ENCODE measurements at regions not wholly inside any gene's neighbourhood (a gene's known extent, or its start where the extent isn't known, plus 50 kb on each side); places are given as distances from the start of the nearest gene placed in this dataset.
"Not testable (repeated sequence)": the region's sequence is repeated elsewhere in the genome, so short reads cannot be mapped to it uniquely, and the experiment has no call there.

DNA sequence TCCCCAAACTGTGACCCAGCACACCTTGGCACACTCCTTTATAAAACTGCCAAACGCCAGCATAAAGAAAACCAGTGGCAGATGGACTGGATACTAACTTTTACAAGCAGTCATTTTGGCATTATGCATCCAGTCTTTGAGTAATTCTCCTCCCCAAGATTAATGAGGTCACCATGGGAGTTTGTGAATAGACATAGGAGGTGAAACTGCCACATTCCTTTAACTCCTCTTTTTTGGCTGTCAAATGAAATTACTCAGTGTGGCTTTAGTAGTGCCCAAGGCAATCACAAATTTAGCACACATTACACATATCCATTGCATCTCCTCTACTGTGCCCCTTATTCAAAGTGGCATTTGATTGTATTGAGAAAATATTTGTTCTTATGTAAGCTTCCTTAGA lies 315.3 kb upstream of the FGF13 start:
- no peak for DNase-seq (ENCODE audit: low read depth)

DNA sequence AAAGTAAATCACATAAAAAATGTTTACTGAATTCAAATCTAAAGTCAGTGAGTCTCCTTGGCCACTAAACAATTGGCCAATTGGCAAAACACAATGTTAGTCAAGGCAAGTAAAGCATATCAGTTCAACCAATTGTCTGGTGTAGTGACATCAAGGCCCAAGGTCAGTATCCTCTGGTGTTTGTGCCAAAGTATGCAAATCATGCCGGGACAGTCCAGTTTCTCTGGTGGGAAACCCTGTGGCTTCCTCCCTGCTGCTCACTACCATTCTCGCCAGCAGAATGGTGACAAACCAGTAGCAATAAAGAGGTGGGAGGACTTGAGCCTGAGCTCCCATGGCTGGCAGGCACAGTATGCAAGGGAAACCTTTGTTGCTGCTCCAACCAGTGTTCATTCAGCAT lies 314.9 kb upstream of the FGF13 start:
- no peak for DNase-seq (ENCODE audit: low read depth)

DNA sequence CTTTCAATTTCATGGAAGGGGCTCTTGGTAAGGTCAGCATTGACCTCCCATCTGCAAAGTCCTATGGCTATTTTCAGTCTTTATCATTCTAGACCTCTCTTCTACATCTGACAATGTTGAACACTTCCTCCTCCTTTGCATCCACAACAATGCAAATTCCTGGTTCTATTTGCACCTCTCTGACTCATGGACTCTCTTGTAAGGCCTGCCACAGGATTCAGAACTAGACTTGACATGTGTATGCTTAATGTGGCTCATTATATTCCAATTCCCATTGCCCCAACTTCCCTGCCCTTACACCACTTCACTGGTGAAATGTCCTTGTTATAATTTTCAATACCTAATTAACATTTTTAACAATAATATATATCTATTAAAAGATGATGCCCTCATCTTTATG lies 314.3 kb upstream of the FGF13 start:
- no peak for DNase-seq (ENCODE audit: low read depth)

DNA sequence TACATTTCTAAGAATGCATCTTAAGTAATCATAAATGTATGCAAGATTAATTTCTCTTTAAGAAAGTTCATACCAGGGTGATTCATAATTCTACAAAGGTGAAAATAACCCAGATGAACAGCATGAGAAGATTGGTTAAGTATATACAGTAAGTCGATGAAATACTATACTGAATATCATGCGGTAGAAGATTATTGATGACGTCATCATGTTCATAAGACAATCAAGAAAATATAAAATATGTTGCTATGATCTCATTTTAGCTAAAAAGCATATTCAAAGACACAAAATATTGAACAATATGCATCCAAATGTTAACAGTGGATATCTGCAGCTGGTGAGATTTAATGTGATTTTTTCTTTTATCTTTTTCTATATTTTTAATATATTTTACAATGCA lies 312.0 kb upstream of the FGF13 start:
- DNase-seq (ENCODE audit: low read depth) = no peak

DNA sequence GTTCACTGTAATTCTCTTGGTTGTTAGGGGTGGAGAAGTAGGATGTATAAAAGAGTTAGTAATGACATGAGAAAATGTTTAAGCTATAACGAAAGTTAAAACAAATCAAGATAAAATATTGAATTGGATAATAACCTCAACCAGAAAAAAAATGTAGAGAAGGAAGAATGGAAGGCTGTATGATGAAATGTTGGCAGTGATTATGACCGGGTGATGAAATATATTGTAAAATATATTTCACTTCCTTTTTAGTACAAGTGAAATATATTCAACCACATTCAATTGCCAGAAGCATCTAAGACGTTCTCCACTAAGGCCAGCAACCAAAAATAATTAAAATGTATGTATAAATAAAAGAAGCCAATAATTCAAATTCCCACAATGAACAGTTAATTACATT lies 309.3 kb upstream of the FGF13 start:
- DNase-seq (ENCODE audit: low read depth) = no peak

GRCh38 chrX:139018436-139018835 lies 306.9 kb upstream of the FGF13 start:
- DNase-seq (ENCODE audit: low read depth) = no peak

DNA sequence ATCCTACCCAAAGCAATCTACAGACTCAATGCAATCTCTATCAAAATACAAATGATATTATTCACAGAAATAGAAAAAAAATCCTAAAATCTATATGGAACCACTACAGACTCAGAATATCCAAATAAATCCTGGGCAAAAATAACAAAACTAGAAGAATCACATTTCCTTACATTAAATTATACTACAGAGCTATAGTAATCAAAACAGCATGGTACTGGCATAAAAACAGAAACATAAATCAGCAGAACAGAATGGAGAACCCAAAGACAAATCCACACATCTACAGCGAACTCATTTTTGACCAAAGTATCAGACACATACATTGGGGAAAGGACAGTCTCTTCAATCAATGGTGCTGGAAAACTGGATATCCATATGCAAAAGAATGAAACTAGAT lies 304.1 kb upstream of the FGF13 start:
- no peak for DNase-seq (ENCODE audit: low read depth)

DNA sequence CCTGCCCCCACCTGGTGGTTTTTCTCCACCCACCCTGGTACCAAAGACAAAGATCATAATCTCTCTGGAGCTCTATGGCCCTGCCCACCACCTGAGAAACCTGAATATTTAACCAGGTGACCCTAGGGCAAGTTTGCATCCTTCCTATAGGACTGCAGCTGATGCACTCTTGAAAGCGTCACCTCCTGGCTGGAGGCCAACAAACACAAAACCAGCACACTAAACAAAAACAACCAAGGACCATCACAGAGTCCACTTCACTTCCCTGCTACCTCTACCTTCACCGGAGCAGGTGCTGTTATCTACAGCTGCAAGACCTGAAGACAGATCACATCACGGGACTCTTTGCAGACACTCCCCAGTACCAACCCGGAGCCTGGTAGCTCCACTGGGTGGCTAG lies 296.7 kb upstream of the FGF13 start:
- no peak for DNase-seq (ENCODE audit: low read depth)

GRCh38 chrX:139003856-139004527 lies 292.5 kb upstream of the FGF13 start:
- DNase-seq (ENCODE audit: low read depth) = not testable (repeated sequence)

DNA sequence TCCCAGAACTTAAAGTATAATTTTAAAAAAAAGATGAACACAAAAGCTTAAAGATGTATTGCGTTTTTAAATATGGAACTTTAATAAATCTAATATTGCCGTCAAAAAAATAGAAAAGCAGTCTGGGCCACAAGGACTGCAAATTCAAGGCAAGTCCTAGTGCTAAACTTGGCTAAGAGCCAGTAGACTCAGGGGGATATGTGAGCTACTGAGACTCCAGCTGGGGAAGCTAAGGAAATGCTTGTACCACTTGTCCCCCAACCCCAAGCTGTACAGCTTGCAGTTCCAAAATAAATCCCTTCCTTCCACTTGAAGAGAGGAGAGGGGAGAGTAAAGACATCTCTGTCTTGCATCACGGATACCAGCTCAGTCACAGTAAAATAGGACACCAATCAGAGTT lies 290.8 kb upstream of the FGF13 start:
- no peak for DNase-seq (ENCODE audit: low read depth)

GRCh38 chrX:138996268-138996667 lies 284.8 kb upstream of the FGF13 start:
- no peak for DNase-seq (ENCODE audit: low read depth)

GRCh38 chrX:138995458-138995857 lies 283.9 kb upstream of the FGF13 start:
- no peak for DNase-seq (ENCODE audit: low read depth)

DNA sequence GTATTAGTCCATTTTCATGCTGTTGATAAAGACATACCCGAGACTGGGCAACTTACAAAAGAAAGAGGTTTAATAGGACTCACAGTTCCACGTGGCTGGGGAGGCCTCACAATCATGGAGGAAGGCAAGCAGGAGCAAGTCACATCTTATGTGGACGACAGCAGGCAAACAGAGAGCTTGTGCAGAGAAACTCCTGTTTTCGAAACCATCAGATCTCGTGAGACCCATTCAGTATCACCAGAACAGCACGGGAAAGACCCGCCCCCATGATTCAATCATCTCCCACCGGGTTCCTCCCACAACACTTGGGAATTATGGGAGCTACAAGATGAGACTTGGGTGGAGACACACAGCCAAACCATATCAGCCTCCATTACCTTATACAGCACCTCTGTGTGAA lies 278.9 kb upstream of the FGF13 start:
- DNase-seq (ENCODE audit: low read depth) = not testable (repeated sequence)

DNA sequence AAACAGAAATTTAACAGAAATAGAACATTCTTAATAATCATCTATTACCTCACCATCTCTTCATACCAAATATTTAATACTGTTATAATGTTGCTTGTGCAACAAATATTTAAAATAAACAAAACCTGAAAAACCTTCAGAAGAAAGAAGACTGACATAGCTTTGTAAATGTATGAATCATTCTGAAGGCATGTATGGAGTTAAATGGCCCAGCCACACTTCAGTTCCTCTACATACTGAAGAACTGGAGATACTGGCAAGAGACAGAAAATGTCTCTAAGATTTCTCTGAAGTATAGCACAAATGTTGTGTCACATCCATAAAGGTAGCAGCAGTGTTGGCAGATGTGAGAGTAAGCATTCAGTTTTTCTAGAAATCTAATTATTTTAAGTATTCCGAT lies 275.3 kb upstream of the FGF13 start:
- no peak for DNase-seq (ENCODE audit: low read depth)

DNA sequence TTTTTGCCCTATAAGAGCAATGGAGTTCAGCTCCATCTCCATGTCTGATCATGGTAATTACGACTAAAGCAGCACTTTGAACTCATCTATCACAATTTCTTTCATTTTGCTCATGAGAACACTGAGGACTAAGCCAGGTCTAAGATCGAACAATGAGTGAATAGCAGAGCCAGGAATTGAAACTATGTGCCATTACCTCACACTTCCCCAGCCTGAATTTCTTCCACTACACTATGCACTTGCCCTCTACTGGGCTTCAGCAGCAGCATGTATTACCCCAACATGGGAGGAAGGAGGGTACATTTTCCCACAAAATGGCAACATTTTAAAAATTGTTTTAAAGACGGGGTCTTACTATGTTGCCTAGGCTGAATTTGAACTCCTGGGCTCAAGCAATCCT lies 274.7 kb upstream of the FGF13 start:
- peak; percentile 4 for DNase-seq (ENCODE audit: low read depth)

DNA sequence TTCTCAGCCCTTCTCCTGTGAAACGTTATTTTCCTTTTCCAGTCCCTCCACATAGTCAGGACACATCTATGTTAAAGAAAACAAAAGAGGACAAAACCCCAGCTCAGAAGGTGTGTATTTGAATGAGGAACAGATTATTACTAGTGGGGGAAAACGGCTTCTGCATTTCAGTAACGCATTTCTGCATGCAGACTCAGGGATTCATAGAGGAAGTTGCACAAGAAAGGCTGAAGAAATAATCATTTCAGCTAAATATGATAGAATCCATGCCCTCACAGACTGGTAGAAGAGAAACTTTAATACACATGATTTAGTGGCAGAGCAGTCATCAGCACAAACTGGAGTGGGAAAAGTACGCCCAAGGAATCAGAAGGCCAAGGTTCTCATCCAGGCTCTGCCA lies 270.8 kb upstream of the FGF13 start:
- DNase-seq (ENCODE audit: low read depth) = no peak

DNA sequence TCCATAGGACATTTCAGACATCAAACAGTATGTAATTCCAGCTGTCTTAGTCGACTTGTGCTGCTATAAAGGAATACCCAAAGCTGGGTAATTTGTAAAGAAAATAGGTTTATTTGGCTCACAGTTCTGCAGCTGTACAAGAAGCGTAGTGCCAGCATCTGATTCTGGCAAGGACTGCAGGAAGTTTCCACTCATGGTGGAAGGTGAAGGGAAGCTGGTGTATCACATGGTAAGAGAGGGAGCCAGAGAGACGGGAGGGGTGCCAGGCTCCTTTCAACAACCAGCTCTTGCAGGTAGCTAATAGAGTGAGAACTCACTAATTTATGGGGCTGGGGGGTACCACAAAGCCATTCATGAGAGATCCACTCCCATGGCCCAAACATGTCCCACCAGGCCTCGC lies 253.0 kb upstream of the FGF13 start:
- DNase-seq (ENCODE audit: low read depth) = no peak

GRCh38 chrX:138962419-138962818 lies 250.9 kb upstream of the FGF13 start:
- DNase-seq (ENCODE audit: low read depth) = not testable (repeated sequence)

DNA sequence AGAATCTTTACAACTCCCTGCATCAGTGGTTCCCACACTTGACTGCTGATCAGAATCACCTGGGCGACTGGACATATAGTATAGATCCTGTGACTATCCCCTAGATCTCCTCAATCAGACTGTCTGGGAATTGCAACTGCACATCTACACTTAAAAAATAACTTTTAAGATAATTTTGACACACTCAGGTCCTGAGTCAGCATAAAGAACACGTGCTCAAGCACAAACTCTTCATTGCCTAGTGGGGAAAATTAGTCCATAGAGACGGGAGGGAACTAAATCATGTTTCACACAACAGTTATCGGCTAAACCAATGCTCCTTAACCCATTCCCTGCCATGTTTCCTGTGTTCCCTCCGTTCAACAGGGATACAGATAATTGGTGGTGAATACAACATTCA lies 243.5 kb upstream of the FGF13 start:
- DNase-seq (ENCODE audit: low read depth) = no peak

DNA sequence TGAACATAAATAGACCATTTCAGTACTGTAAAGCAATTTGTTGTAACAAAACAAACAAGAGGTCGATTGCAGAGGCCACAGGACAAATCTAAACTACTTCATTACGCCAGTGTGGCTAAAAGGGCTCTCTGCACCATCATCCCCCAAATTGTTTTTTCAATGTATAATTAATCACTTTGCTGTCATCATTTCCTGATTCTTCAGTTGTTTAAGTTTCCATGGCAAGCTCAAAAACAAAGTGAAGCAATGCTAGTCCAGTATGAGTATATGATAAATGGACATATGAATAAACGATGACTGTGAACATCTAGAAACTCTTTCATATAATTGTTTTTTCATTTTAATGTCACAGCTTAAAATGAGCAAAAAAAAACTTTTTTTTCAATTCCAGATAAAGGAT lies 235.4 kb upstream of the FGF13 start:
- peak; percentile 38 for DNase-seq (ENCODE audit: low read depth)

DNA sequence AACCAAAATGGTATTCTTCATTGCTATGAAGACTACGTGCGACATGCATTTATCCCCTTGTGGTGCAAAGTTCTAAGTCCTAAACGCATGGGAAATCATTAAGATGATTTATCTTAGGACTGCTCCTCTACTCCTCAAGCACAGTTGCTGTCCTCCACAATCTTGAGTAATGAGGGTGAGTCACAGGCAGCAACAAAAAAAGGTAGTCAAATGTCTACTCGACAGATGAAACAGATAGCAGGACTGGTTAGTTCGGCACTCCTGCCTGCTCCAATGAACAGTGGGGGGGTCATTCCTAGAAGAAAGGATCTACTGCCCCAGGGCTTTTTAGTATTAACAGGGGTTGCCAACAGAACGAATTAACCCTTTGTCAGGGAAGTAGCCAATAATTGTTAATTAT lies 233.7 kb upstream of the FGF13 start:
- peak; percentile 6 for DNase-seq (ENCODE audit: low read depth)

GRCh38 chrX:138939038-138939437 lies 227.5 kb upstream of the FGF13 start:
- peak; percentile 88 for DNase-seq (ENCODE audit: low read depth)

GRCh38 chrX:138938003-138938402 lies 226.5 kb upstream of the FGF13 start:
- no peak for DNase-seq (ENCODE audit: low read depth)

GRCh38 chrX:138931212-138931611 lies 219.7 kb upstream of the FGF13 start:
- no peak for DNase-seq (ENCODE audit: low read depth)

- no peak for DNase-seq (ENCODE audit: low read depth)
Measured at GRCh38 chrX:138930583-138930945, 219.0 kb upstream of the FGF13 start.

All from fibroblast of gingiva (primary cell).